ENCODE measurements at regions not wholly inside any gene's neighbourhood (a gene's known extent, or its start where the extent isn't known, plus 50 kb on each side); places are given as distances from the start of the nearest gene placed in this dataset.
A peak's percentile ranks its signal among the peaks of the same experiment; 100 is the strongest.

DNA sequence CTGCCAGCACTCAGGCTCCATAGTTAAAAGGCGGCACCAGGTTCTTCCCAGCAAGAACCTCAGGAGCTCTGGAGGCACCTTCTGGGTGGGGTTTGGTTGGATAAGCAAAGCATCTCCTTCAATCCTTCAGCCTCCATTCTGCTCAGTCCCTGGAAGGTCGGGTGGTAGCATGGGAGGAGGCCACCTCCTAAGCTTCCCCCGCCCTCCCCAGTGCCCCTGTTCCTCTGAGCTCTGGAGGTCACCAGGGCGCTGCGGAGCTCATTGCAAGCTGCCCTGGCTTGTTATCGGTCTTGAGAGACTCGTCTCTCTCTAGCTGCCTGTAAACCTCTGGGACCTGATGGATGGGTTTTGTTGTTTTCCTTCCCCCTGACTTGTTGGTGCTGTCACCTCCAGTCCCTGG, 124.8 kb downstream of the RPLP1 start:
- DNase-seq: no peak

DNA sequence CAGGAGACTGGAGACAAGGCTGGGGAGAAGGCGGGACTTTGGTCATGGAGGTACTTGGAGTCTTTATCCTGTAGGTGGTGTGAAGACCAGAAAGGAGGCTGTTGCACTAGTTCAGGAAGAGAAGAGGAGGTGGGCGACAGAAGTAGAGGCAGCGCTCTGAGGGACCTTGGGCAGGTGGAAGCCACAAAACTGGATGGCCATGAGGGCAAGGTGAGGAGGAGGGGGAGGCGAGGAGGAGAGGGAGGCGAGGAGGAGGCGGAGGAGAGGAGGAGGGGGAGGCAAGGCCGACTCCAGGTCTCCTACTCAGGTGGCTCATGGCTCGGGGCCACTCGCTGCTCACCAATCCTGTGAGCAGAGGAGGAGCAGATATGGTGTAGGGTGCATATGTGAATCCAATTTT, 125.6 kb downstream of the RPLP1 start:
- no peak for DNase-seq

DNA sequence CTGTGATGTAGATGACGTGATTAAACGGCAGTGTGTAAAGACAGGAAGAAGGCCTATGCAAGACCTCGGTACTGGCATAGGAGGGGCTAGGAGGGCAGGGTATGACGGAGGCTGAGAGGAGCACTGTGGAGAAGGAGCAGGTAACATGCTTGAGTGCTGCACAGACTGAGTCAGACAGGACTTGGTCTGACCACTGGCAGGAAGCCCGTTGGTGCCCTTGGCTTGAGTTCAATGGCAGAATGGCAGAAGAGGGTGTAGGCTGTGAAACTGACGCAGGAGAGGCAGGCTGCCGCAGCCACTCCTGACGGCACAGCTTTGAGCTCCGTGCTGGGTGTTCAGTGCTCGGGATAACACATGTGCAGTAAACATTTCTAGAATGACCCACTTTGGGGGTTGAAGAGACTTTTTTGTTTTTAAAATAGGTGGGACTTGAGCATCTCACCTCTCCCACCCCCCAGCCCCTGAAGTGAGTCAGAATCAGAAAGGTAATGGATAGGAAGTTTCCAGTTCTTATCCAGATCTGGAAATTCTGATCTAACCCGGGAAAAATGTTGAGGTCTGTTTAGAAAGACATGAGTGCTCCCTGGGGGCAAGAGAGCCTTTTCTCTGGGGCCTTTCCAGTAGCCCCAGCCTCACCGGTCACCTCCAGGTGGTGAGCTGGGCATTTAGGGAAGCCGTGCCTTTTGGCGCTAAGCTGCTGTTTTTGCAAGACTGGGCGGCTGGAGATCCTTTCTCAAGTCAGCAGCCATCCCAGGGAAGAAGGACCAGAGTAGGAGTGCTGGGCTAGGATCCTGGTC, 126.4 kb downstream of the RPLP1 start:
- no peak for DNase-seq

DNA sequence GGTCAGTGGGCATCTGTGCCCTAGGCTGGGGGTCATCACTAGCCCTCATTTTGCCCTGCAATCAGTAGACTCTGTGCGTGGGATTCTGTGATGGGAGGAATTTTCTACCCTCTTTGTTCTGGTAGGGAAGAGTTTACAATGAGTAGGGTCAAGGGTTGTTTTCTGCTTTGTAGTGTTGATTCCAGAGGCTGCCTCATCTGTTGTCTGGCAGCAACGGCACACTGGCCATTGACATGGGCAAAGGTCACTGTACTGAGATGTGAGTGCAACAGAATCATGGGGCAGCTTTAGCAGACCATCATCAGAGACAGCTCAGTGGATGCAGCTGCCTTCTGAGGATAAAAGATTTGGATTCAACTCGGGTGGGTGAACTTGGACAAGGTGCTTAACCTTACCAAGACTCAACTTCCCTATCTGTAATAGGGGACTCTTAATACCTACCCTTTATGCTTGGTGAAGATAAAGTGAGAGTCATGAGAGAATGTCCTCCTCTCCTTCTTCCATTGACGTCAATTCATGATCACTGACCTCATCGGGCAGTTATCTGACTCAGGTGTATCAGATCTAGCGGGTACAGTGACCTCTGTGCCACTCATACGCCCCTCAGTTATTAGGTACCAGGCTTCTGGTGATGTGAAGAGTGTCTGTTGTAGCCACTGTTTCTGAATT, 127.5 kb downstream of the RPLP1 start:
- no peak for DNase-seq

DNA sequence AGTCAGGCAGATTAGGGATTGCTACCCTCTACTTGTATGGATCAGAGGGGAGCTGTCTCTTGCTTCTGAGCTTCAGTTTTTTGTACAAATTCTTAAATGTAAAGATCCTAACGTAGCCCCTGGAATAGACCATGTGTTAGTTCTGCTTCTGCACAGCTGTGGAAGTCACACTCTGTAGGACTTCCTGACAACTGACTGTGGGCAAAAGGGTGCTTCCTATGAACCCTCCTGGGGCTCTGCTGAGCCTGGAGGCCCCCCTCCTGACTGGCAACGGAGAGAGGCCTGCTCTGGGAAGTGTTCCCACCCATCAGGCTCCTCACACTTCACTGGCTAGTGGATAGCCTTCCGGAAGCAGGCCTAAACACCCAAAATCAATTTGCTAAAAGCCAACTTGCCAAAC, 131.0 kb downstream of the RPLP1 start:
- DNase-seq: no peak

DNA sequence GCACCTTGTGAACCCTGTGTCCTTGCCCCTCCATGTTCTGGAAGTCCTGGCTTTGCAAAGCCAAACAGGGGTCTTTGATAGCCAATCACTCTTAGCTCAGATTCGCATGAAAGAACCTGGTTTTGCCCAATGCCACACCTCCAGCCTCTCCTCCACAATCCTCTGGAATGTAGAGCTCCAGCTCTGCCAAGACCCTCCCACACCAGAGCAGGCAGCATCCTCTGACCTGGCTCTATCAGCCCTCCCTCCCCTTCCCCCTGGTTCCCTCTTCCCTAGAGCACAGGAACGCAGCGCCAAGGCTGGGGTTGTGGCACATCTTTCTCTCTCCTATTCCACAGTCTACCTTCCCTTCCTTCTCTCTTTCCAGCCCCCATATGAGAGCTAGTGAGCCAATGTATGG, 133.3 kb downstream of the RPLP1 start:
- no peak for DNase-seq

DNA sequence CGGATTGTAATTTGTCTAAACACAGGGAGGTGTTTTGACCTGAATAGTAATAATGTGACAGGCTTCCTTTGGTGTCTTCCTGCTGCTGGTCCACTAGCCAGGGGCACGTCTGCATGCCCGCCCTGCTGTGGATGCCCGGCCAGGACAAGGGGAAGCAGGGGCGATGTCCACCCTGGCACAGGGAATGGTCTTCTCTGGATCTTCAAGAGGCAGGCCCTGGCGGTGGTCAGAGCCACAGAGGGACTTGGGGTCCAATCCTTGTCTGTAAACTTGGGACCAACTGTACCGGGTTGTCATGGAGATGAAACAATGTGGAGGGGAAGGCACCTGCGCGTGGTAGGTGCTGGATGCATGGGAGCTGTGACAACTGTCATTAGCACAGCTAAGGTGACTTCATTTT, 134.1 kb downstream of the RPLP1 start:
- no peak for DNase-seq

DNA sequence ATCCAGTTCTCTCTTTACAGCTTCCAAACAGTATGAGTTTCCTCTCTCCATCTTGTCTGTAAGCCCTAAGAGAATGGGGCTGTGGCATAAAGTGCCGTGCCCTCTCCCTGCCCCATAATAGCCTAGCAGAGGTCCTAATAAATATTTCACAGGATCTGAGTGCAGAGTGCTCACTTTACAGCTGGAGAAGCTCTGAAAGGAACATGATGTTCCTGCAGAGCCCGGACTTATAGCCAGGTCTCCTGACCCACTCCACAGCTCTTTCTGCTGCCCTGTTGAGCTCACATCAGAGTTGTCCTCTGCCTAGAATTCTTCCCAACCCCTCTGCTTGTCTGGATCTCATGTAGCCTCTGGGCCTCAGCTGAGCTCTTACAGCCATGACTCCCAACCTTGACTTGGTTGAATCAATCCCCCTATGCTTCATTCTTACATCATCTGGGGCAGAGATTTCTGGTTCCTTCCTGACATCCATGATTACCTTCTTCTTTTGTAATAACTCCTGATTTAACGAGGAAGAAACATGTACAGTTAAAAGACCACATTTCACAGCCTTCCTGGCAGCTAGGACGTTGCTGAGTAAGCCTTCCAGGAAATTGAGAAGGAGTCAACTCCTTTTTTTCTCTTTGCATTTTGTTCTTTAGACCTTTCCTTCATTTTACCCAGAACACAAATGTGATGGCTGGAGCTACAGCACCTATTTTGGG, 135.3 kb downstream of the RPLP1 start:
- DNase-seq: no peak

DNA sequence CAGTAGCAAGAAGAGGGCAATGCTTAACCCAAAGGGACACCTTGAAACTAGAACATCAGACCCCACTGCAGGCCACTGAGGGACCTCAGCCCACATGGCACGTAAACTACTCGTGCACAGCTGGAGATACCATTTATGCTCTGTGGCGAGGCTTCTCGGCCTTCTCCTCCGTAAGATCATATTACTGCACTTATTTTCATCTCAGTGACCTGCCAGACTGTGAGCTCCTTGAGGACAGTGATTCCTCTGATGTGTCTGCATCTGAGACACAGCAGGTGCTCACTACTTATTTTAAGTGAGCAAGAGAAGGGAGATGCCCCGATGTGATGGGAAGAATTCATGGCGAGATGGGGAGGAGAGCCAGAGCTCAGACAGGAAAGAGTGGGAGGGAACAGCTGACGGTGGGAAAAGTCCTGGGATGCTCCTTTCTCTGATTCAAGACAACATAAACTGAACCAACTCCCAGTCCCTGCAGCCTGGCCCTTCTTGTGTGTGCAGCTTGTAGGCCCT, 137.6 kb downstream of the RPLP1 start:
- DNase-seq: no peak

DNA sequence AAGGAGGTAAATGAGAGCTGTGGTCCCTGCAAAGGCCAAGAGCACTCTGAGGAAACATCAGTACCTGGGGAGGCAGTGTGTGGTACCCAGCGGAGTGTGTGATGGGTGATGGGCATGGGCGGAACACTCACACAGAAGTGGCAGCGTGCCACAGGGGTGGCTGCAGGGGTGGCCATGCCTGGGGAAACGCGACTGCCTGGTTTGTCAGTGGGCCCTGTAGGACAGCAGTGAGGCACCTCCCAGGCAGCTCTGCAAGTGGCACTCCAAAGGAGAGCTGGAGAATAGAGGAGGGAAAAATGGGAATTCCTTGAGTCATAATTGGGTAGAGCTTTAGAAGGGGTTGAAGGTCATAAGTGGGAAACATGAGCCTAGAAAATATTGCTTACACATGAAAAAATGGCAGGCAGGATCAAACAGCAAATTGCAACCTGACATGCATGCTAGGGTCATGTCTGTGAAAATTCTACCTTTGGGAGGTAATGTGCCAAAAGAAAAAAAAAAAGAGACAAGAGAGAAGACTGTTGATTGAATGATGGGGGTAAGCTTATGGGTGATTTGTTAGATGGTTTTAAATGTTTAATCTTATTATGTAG, 138.4 kb downstream of the RPLP1 start:
- DNase-seq: no peak

DNA sequence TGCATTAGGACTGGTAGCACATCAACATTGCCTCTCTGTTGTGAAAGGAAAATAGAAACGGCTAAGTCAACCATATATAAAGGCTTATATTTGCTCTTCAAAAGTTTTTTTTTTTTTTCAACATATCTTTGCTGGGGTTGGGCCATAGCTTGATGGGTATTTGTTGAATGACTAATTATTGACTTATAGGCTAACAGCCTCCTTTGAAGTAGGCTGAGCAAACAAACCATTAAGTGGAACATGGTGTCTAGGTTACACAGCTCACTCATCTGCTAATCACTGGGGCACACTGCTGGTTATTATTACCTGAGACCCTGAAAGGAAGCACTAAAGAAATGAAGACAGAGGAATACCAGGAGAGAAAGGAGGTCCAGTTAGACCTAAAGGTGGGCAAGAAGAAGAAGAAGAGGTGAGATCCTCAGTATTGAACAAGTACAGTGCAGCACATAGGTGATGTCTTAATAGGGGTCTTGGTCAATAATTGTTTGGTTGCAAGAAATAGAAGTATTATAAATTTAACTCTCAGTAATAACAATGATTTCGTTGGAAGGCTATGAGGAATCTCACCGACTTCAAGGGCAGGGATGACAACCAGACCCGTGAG, 139.4 kb downstream of the RPLP1 start:
- no peak for DNase-seq

DNA sequence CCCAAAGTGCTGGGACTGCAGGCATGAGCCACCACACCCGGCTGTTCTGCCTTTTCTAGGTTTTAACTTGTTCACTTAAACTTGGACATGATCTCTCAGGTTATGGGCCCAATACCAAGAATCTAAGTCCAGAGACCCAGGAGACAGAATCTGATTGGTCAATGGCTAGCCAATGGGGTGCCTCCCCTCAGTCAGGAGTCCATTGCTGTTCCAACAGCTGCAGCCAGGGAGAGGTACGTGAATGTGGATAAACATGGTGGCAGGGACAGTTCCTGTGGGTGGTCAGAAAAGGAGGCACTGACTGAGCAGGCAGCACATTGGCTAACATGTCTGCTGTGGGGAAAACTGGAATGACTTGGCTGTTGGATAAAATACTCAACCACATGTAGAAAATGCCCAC, 140.3 kb downstream of the RPLP1 start:
- no peak for DNase-seq

DNA sequence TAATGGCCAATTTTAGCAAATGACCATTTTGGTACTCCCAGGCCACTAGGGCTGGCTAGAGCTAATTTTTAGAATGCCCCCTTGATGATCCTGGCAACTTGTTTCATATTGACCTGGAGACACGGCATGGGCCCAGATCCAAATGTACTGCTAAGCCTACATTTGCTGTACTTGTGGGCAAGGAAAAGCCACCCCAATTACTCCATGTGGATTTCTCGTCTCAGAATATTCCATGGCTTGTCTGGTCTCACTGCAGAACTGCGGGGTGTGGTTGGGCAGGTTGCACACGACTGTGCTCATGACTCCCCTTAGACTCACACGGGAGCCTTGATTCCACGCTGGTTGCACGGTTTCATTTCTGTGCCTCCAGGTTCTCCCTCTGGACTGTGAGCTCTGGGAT, 140.9 kb downstream of the RPLP1 start:
- no peak for DNase-seq

DNA sequence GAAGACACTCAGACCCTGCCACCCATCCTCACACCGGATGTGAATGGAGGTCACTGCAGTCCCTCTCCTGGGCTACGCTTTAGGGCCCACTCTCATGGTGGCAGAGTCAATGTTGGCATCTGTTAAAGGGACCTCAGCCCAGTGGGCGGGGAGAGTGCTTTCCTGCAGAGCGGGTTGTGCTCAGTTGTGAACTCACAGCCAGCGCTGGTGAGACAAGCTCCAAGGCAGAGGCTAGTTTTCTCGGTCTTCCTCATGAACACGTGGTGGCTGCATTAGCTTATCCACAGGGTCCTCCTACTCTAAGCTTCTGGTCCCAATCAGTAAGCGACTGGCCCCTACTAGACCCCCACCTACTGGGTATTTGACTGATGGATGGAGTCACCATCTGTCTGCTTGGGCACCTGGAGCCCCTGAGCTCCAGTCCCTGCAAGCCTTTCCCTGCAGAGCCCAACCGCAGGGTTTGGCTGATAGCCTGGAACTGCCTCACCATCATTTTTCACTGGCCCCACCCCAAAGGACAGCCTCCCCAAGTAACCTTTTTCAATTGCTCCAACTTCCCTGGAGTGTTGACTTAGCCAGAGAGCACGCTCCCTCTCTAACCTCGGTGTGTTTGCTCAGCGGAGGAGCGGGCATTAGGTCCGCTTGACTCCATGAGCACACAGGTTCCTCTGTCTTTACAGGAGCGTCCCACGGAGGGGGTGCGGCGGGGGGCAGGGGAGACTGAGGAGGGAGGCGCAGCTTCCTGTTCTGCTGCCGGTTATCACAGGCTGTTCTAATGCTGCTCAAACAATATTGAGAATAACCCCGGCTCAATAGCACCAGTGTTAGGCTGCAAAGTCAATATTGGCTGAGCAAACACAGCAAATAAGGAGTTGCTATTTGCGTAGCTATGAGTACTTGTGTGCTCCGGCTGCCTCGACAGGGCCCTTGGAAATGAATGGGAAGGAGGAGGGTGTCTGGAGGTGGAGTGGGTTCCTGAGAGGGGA, 141.7 kb downstream of the RPLP1 start:
- DNase-seq: peak; percentile 13

DNA sequence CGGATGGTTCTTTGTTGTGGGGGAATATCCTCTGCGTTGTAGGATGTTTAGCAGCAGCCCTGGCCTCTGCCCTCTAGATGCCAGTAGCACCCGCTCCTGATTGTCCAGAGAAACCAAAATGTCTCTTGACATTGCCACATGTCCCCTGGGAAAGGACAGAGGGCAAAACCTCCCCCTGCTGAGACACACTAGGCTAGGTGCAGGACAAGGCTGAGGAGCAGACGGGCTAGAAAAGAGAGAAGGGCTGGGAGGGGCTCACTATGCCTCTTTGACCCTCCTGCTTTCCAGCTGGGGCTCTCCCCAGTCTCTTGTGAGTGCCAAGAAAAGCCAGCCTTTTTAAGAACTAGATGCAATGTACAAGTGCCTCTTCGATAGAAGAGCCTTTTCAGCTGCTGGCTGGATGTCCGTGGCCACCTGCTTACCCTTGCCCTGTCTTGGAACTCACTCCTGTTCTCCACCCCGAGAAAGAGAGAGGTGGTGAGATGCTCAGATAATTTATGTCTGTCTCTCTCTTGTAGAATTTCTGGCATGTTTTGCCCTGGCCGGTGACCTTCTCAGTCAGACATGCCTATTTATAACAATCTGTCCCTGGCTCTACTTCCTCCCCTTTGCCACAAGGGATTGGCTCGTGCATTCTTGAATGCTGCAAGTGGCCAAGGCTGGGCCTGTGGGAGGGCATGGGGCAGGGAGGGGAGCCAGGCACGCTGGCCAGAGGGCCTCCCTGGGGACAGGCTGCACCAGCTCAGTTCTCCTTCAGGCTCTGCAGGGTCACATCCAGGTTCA, 142.6 kb downstream of the RPLP1 start:
- DNase-seq: no peak

DNA sequence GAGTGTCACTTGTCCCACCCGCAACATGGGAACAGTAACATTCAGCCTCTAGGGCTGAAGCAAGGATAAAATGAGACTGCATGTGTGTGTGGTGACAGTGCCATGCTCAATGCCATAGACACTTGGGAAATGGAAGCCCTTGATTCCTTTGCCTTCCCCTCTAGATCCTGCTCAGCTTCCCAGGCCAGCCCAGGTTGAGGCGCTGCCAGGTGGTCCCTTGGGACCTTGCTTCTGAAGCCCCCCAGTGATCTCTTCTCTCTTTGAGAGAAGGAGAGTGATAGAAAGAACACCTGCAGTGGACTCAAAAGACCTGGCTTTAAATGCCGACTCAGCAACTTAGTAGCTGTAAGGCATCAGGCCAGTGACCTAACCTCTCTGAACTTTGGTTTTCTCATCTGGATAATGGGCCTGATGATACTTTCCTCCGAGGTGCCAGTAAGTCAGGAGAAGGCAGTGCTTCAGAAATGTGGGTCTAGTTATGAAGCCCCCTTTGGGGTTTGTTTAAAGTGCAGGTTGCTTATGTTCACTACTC, 144.5 kb downstream of the RPLP1 start:
- no peak for DNase-seq

DNA sequence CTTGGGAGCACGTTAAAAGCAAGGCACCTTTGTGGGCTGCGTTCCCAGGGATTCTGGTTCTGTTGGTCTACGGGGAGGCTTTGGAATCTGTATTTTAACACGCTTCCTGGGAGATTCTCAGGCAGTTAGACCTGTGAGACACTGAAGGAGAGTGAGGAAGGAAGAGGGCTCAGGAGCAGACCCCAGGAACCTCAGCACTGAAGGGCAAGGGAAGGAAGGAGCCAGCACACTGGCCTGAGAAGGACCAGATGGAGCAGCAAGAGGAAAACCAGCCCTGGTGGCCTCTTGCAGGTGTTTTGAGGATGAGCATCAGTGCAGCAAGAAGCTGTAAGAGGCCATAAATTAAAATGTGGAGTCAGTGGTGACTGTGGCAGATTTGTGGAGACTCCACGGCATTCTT, 146.7 kb downstream of the RPLP1 start:
- DNase-seq: no peak

DNA sequence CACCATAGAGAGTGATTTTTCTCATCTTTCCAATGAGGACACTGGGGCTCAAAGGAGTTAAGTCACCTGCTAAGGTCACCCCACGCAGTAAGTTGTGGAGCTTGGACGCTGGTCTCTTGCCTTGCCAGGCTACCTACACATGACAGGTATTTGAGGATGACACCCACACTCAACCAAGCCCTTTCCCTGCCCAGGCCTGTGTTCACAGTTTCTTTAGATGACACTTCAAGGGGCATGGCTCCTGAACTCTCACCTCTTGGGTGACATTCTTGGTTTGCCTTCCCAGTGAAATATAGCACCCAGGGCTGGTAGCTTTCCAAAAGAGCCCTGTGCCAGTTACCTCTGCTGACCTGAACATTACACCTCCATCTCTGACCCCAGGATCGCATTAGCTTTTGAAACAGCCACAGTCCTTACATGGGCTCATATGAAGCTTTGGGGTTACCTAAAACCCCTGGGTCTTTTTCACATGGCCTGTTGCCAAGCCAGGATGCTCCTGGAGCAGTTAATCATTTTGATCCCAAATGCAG, 148.0 kb downstream of the RPLP1 start:
- DNase-seq: no peak

DNA sequence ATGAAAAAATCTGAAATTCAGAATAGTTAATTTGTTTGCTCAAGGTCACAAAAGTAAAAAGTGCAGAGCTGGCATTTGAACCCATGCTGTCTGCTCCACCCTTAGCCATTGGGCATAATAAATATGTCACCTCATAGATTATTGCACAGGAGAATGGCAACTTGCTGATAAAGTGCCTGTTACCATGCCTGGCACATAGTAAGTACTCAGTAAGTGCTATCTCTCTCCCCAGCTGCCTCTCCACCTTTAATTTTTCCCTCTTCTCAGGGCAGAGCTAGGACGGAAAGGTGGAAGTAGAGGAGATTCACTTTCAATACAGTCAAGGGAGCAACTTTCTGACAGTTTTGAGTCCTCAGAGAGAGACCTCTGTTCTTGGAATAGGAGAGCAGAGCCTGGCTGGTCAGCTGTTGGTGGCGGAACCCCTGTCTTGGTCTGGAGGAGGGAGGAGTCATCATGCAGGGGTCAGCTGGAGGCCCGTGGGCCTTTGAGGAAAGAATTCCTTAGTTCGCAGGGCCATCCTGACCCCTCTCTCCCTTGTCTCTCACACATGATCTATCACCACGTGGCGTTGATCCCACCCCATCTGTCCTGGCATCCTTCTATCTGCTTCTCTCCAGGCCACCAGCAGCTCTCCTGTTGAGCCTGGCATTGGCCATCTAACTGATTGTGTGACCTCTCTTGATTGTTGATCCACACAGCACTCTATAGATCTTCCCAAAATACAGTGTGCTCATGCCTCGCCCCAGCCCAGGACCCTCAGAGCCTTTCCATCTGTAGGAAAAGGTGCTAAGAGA, 149.3 kb downstream of the RPLP1 start:
- DNase-seq: no peak

DNA sequence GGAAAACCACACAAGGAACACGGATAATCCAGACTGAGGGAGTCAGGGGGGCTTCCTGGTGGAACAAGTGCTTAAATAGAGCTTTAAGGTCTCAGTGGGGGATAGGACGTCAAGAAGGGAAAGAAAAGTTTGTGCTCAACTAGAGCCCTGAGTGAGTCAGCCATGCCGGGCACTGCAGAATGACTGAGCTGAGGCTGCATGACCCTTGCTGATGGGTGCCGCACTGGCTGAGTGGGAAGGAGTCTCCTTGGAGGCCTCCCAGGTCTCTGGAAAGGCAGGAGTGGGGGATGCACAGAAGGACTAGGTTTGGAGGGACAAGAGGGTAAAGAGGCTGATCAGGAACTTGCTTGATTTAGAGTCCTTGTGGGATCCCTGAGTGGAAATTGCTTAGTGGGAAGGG, 150.3 kb downstream of the RPLP1 start:
- DNase-seq: no peak

Data from NCI-H1048 (cell line).